ENCODE measurements at regions not wholly inside any gene's neighbourhood (a gene's known extent, or its start where the extent isn't known, plus 50 kb on each side); places are given as distances from the start of the nearest gene placed in this dataset.

DNA sequence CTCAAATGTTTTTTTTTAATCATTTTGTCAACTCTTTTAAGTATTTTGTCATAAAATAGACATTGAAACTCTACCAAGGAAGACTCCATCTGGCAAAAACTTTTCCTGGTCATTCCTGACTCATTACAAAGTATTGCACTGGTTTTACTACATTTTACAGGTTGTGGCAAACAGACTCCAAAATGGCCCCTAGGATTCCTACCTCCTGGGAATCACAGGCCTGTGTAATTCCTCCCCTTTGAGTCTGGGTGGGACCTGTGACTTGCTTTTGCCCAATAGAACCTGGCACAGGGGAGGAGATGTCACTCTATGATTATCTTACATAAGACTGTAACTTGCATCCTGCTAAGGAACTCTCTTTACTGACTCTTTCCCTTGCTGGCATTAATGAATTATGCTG is 123.6 kb upstream of the KCNJ6 start:
- TF ChIP-seq, protein P1, sequence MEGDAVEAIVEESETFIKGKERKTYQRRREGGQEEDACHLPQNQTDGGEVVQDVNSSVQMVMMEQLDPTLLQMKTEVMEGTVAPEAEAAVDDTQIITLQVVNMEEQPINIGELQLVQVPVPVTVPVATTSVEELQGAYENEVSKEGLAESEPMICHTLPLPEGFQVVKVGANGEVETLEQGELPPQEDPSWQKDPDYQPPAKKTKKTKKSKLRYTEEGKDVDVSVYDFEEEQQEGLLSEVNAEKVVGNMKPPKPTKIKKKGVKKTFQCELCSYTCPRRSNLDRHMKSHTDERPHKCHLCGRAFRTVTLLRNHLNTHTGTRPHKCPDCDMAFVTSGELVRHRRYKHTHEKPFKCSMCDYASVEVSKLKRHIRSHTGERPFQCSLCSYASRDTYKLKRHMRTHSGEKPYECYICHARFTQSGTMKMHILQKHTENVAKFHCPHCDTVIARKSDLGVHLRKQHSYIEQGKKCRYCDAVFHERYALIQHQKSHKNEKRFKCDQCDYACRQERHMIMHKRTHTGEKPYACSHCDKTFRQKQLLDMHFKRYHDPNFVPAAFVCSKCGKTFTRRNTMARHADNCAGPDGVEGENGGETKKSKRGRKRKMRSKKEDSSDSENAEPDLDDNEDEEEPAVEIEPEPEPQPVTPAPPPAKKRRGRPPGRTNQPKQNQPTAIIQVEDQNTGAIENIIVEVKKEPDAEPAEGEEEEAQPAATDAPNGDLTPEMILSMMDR (IDR thresholded peaks at IDR 0.05) = no peak
- no peak for TF ChIP-seq POLR2AphosphoS5 (IDR thresholded peaks at IDR 0.05)
- no peak for TF ChIP-seq POLR2A (IDR thresholded peaks at IDR 0.05)

All from stomach (tissue), 4 donors.